Kidney epithelial cell (primary cell): ENCODE measurements at regions not wholly inside any gene's neighbourhood (a gene's known extent, or its start where the extent isn't known, plus 50 kb on each side); places are given as distances from the start of the nearest gene placed in this dataset.

Experiments used
- DNase-seq: peaks from one replicate; pipeline ENCODE4 v3.0.0-alpha.2; 2010; ENCODE audit warnings: low read depth
- H3K27me3 ChIP-seq: 2 replicates; pipeline ENCODE4 v1.6.0; 2011; ENCODE audit warnings: low read length; ENCODE audit not compliant: control insufficient read depth, insufficient read depth
- H3K36me3 ChIP-seq: 2 replicates; pipeline ENCODE4 v1.5.1; 2011; ENCODE audit warnings: low read length; ENCODE audit not compliant: control insufficient read depth, insufficient read depth
- H3K4me3 ChIP-seq: 2 replicates; pipeline ENCODE4 v1.5.1; 2011; ENCODE audit warnings: low read depth, mild to moderate bottlenecking, control low read depth, low read length
- TF ChIP-seq, protein P1 (sequence below): IDR thresholded peaks from 2 replicates; pipeline ENCODE4 v1.5.1; 2011; ENCODE audit warnings: mild to moderate bottlenecking, moderate library complexity, low read length, control low read depth, inconsistent platforms; ENCODE audit not compliant: insufficient read depth, poor library complexity, severe bottlenecking

- H3K4me3 ChIP-seq = no peak overlapping the region
- H3K36me3 ChIP-seq = no peaks in the 10 kb centered on the region
- H3K27me3 ChIP-seq = no peaks in the 10 kb centered on the region
- TF ChIP-seq, protein P1, sequence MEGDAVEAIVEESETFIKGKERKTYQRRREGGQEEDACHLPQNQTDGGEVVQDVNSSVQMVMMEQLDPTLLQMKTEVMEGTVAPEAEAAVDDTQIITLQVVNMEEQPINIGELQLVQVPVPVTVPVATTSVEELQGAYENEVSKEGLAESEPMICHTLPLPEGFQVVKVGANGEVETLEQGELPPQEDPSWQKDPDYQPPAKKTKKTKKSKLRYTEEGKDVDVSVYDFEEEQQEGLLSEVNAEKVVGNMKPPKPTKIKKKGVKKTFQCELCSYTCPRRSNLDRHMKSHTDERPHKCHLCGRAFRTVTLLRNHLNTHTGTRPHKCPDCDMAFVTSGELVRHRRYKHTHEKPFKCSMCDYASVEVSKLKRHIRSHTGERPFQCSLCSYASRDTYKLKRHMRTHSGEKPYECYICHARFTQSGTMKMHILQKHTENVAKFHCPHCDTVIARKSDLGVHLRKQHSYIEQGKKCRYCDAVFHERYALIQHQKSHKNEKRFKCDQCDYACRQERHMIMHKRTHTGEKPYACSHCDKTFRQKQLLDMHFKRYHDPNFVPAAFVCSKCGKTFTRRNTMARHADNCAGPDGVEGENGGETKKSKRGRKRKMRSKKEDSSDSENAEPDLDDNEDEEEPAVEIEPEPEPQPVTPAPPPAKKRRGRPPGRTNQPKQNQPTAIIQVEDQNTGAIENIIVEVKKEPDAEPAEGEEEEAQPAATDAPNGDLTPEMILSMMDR = no peak
- no peak for DNase-seq
These were observed 941.9 kb downstream of the PCDH18 start for GRCh38 chr4:136590440-136590839.

GRCh38 chr4:136583567-136583966 lies 948.7 kb downstream of the PCDH18 start:
- H3K36me3 ChIP-seq = no peaks in the 10 kb centered on the region
- TF ChIP-seq, protein P1 = no peak
- no peaks in the 10 kb centered on the region for H3K27me3 ChIP-seq

DNA sequence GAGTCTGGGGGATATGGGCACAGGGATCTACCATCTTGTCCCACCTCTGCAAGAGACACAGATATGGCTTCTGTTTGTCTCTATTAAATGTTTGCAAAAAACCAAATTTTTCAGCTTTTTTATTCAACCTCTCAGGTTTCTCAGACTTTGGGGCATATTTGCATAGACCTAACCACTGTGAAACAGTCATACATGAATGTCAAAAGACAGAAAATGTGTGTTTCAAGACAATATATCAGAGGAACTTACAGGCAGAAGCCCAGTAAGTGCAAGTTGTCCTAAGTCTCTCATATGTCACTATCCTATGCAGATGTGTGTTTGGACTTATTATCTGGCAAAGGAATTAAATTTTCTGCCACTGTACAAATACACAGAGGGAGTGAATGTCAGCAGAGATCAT lies 951.2 kb downstream of the PCDH18 start:
- no peak for DNase-seq

More at GRCh38 chr4:136583567-136583966, 948.7 kb downstream of the PCDH18 start:
- DNase-seq = no peak
- no peak overlapping the region for H3K4me3 ChIP-seq

DNA sequence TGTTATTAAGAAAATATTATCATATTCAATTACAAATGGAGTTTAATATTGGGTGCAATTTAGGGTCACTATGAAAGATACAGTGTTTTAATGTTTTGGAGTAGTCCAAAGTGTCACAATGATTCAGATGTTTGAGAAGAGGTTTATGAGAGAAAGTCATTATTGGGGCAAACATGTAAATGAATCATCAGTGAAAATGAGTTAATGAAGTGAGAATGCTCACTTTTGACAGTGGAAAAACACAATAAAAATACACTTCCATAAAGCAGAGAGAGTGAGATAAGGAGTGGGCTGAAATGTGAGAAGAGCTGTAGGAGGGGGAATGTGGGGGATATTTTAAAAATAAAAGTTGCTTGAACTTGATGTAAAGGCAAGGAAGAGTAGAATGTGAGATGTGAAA lies 957.1 kb downstream of the PCDH18 start:
- TF ChIP-seq, protein P1 = no peak
- Histone ChIP-seq H3K4me3 (no peak overlapping the region), H3K36me3 (no peaks in the 10 kb centered on the region), H3K27me3 (no peaks in the 10 kb centered on the region)
- DNase-seq = no peak

More for the DNA sequence above, 951.2 kb downstream of the PCDH18 start:
- Histone ChIP-seq H3K4me3 (no peak overlapping the region), H3K27me3 (no peaks in the 10 kb centered on the region), H3K36me3 (no peaks in the 10 kb centered on the region)
- TF ChIP-seq, protein P1 = no peak

DNA sequence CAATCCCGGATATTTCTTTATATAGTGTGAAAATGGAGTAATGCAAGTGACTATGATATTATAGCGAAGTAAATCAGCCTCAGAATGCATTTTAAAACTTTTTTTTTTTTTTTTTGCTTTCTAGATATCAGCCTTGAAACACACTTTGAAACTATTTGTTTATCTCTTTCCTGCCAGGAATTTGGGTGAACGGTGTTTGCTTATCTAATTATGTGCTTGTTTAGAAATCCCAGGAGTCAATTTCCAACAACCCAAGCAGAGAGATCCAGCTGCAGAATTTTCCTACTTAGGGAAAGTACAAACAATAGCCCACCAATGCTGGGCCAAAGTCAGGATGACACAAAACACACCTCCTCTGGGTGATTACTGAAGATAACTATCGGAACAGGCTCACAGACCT lies 958.8 kb downstream of the PCDH18 start:
- no peak for DNase-seq
- H3K4me3 ChIP-seq = no peak overlapping the region
- TF ChIP-seq, protein P1 = no peak
- H3K27me3 ChIP-seq = no peaks in the 10 kb centered on the region
- H3K36me3 ChIP-seq = no peaks in the 10 kb centered on the region

- TF ChIP-seq, protein P1 = no peak
- no peaks in the 10 kb centered on the region for H3K36me3 ChIP-seq
These were observed 961.0 kb downstream of the PCDH18 start for GRCh38 chr4:136571315-136571714.

More at GRCh38 chr4:136571315-136571714, 961.0 kb downstream of the PCDH18 start:
- H3K4me3 ChIP-seq = no peak overlapping the region
- no peak for DNase-seq
- H3K27me3 ChIP-seq = no peaks in the 10 kb centered on the region
